C4-2B (cell line): ENCODE measurements at regions not wholly inside any gene's neighbourhood (a gene's known extent, or its start where the extent isn't known, plus 50 kb on each side); places are given as distances from the start of the nearest gene placed in this dataset.

ENCODE experiments used
- CTCF ChIP-seq: fragments of 450-650 bp; conservative IDR thresholded peaks from 2 replicates; pipeline ENCODE4 v1.5.1; 2017; ENCODE audit warnings: mild to moderate bottlenecking
- ZFX ChIP-seq: fragments of 450-650 bp; IDR thresholded peaks from 2 replicates; pipeline ENCODE4 v1.6.1; 2017

- no peak for TF ChIP-seq CTCF
- TF ChIP-seq ZFX = no peak
Observed at GRCh38 chr2:136653861-136654260, 111.5 kb upstream of the THSD7B start.
